Lung (tissue), 11 donors: ENCODE measurements at regions not wholly inside any gene's neighbourhood (a gene's known extent, or its start where the extent isn't known, plus 50 kb on each side); places are given as distances from the start of the nearest gene placed in this dataset.
A peak's percentile ranks its signal among the peaks of the same experiment; 100 is the strongest.

ENCODE experiments used
- ATAC-seq: fragments of 200-7000 bp; cut with Tn5 transposase; one replicate; pipeline ENCODE4 v1.9.1; 2020; ENCODE audit warnings: moderate number of reproducible peaks; ENCODE audit not compliant: insufficient read depth, low FRiP score
- DNase-seq, 3 donors: peaks; one replicate each; pipeline ENCODE4 v3.0.0-alpha.2; 2013 to 2017
- H3K27ac ChIP-seq, 2 donors: one replicate each; pipeline ENCODE4 v1.5.1; 2013; ENCODE audit warnings: mild to moderate bottlenecking in 2 of 2, moderate library complexity in 2 of 2, control low read depth in 1 of 2, inconsistent platforms in 1 of 2, low read depth in 1 of 2, low read length in 1 of 2
- H3K27me3 ChIP-seq, 3 donors: one replicate each; pipeline ENCODE4 v1.5.1; 2013; ENCODE audit warnings: low read length in 2 of 3; ENCODE audit not compliant: control insufficient read depth in 3 of 3, insufficient read depth in 3 of 3
- H3K36me3 ChIP-seq, 4 donors: one replicate each; pipeline ENCODE4 v1.5.1; 2013; ENCODE audit warnings: low read length in 4 of 4, mild to moderate bottlenecking in 1 of 4, moderate library complexity in 1 of 4; ENCODE audit not compliant: control insufficient read depth in 4 of 4, insufficient read depth in 4 of 4
- H3K4me1 ChIP-seq, 5 donors: one replicate each; pipeline ENCODE4 v1.5.1; 2013; ENCODE audit warnings: low read length in 5 of 5, mild to moderate bottlenecking in 2 of 5, moderate library complexity in 1 of 5; ENCODE audit not compliant: control insufficient read depth in 5 of 5, insufficient read depth in 5 of 5
- H3K4me3 ChIP-seq: one replicate; pipeline ENCODE4 v1.5.1; 2013; ENCODE audit warnings: mild to moderate bottlenecking, control low read depth, moderate library complexity
- H3K9ac ChIP-seq, 2 donors: one replicate each; pipeline ENCODE4 v1.5.1; 2013; ENCODE audit warnings: low read length in 2 of 2, control low read depth in 1 of 2; ENCODE audit not compliant: insufficient read depth in 1 of 2
- H3K9me3 ChIP-seq, 4 donors: one replicate each; pipeline ENCODE4 v1.5.1; 2013; ENCODE audit warnings: low read length in 3 of 4, mild to moderate bottlenecking in 1 of 4, moderate library complexity in 1 of 4; ENCODE audit not compliant: control insufficient read depth in 4 of 4, insufficient read depth in 3 of 4
- CTCF ChIP-seq: IDR thresholded peaks from 2 replicates; pipeline ENCODE4 v1.5.1; 2012; ENCODE audit warnings: mild to moderate bottlenecking; ENCODE audit errors: control extremely low read depth, extremely low read depth
- WGBS, 2 donors: extraction: QIAGEN DNeasy Blood & Tissue Kit; methylation state at CpG; one replicate each; pipeline ENCODE4 v1.1.7; 2013; 5-methylcytosine and 5-hydroxymethylcytosine counted together
- donor health status: control.
- donor health status: control.
- donor health status: Bipolar disorder and iron deficiency.
- donor health status: healthy.
- donor health status: DM: yes; HTN: yes; CAD: no.

- no peaks in the 10 kb centered on the region for H3K9me3 ChIP-seq
- peak; percentile 76 for ATAC-seq
- no peaks in the 10 kb centered on the region for H3K27me3 ChIP-seq
- H3K4me1 ChIP-seq = peaks cover 0 to 46% (median 26%) of the 10 kb centered on the region in 5 donors
- DNase-seq = peak; percentile 91 to 94 (median 93)
- peak overlapping the region; percentile 68 to 95 for H3K27ac ChIP-seq
- WGBS, 2 donors = 2 to 3% methylated on average over 58 to 62 of the region's 62 CpGs
- peak overlapping the region in 1 of 2 donors; percentile 73 for H3K9ac ChIP-seq
- H3K36me3 ChIP-seq = no peaks in the 10 kb centered on the region
- TF ChIP-seq CTCF = no peak
- no peak overlapping the region for H3K4me3 ChIP-seq
Measured at GRCh38 chr3:126267169-126267975, 87.0 kb upstream of the ALDH1L1 start.

GRCh38 chr3:126266850-126267168 is 86.4 kb upstream of the ALDH1L1 start:
- H3K9ac ChIP-seq = no peak overlapping the region
- peak overlapping the region; percentile 68 to 95 for H3K27ac ChIP-seq
- H3K9me3 ChIP-seq = peaks cover 0 to 3% (median 0%) of the 10 kb centered on the region in 4 donors
- H3K27me3 ChIP-seq = no peaks in the 10 kb centered on the region
- peaks cover 0 to 47% (median 26%) of the 10 kb centered on the region in 5 donors for H3K4me1 ChIP-seq
- WGBS, 2 donors = 56 to 69% methylated on average over 8 of the region's 8 CpGs
- DNase-seq (no peak), ATAC-seq (no peak)
- no peak overlapping the region for H3K4me3 ChIP-seq
- no peak for TF ChIP-seq CTCF
- no peaks in the 10 kb centered on the region for H3K36me3 ChIP-seq

DNA sequence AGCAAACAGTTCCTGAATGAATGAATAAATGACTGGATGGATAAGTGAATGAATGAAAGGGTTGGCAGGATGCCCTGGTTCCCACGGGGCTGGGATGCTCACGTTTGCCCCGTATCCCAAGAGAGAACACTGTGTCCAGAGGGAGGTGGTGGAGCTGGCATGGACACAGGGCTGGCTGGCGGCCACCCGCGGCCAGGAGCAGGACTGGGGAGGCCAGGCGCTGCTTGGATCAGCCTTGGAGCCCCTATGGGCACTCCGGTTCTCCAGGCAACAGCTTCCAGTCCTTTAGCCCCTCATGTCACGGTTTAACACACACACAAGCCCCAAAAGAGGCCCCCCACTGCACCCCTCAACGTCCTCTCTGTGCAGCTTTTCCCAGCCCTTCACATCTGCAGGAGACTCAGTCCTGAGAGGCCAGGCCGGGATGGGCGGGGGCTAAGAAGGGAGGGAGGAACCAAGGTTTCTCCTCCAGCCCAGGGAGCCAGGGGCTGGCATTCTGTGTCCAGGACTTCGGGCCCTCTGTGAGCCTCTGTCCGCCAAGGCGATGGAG is 86.0 kb upstream of the ALDH1L1 start:
- Histone ChIP-seq H3K27me3 (no peaks in the 10 kb centered on the region), H3K9ac (no peak overlapping the region), H3K27ac (peak overlapping the region; percentile 68 to 95), H3K4me1 (peaks cover 0 to 50% (median 26%) of the 10 kb centered on the region in 5 donors), H3K9me3 (peaks cover 0 to 3% (median 0%) of the 10 kb centered on the region in 4 donors), H3K36me3 (no peaks in the 10 kb centered on the region), H3K4me3 (no peak overlapping the region)
- ATAC-seq (no peak), DNase-seq (peak in 2 of 3 donors; percentile 55 to 63)
- 54 to 66% methylated on average over 15 of the region's 15 CpGs for WGBS, 2 donors
- no peak for TF ChIP-seq CTCF
